ENCODE measurements at regions not wholly inside any gene's neighbourhood (a gene's known extent, or its start where the extent isn't known, plus 50 kb on each side); places are given as distances from the start of the nearest gene placed in this dataset.
"Not testable (repeated sequence)": the region's sequence is repeated elsewhere in the genome, so short reads cannot be mapped to it uniquely, and the experiment has no call there.

DNA sequence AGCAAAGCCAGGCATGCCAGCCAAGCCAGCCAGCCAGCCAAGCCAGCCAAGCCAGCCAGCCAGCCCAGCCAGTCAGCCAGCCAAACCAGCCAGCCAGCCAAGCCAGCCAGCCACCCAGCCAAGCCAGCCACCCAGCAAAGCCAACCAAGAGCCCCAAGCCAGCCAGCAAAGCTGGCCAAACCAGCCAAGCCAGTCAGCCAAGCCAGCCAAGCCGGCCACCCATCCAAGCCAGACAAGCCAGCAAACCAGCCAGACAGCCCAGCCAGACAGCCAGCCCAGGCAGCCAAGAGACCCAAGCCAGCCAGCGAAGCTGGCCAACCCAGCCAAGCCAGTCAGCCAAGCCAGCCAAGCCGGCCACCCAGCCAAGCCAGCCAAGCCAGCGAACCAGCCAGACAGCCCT is 338.3 kb upstream of the PLGLB2 start:
- DNase-seq (ENCODE audit: low read depth in 3 of 3) = not testable (repeated sequence)

DNA sequence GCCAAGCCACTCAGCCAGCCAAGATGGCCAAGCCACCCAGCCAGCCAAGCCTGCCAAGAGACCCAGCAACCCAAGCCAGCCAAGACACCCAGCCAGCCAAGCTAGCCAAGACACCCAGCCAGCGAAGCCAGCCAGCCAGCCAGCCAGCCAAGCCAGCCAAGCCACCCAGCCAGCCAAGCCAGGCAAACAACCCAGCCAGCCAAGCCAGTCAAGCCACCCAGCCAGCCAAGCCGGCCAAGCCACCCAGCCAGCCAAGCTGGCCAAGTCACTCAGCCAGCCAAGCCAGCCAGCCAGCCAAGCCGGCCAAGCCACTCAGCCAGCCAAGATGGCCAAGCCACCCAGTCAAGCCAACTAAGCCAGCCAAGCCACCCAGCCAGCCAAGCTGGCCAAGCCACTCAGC is 337.5 kb upstream of the PLGLB2 start:
- not testable (repeated sequence) for DNase-seq (ENCODE audit: low read depth in 3 of 3)

DNA sequence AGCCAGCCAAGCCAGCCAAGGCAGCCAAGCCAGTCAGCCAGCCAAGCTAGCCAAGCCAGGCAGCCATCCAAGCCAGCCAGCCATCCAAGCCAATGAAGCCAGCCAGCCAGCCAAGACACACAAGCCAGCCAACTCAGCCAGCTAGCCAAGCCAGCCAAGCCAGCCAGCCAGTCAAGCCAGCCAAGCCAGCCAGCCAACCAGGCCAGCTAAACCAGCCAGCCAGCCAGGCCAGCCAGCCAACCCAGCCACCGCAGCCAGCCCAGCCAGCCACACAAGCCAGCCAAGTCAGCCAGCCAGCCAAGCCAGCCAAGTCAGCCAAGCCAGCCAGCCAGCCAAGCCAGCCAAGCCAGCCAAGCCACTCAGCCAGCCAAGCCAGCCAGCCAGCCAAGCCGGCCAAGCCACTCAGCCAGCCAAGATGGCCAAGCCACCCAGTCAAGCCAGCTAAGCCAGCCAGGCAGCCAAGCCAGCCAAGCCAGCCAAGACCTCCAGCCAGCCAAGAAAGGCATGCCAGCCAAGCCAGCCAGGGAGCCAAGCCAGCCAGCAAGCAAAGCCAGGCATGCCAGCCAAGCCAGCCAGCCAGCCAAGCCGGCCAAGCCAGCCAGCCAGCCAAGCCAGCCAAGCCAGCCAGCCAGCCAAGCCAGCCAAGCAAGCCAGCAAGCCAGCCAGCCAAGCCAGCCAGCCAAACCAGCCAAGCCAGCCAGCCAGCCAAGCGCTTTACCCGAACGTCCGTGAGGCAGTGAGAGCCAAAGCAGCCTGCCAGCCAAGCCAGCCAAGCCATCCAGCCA is 335.7 kb upstream of the PLGLB2 start:
- DNase-seq (ENCODE audit: low read depth in 3 of 3) = not testable (repeated sequence)

DNA sequence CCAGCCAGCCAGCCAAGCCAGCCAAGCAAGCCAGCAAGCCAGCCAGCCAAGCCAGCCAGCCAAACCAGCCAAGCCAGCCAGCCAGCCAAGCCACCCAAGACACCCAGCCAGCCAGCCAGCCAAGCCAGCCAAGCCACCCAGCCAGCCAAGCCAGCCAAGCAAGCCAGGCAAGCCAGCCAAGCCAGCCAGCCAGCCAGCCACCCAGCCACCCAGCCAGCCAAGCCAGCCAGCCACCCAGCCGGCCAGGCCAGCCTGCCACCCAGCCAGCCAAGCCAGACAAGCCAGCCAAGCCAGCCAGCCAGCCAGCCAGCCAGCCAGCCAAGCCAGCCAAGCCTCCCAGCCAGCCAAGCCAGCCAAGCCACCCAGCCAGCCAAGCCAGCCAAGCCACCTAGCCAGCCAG is 333.6 kb upstream of the PLGLB2 start:
- DNase-seq (ENCODE audit: low read depth in 3 of 3) = not testable (repeated sequence)

DNA sequence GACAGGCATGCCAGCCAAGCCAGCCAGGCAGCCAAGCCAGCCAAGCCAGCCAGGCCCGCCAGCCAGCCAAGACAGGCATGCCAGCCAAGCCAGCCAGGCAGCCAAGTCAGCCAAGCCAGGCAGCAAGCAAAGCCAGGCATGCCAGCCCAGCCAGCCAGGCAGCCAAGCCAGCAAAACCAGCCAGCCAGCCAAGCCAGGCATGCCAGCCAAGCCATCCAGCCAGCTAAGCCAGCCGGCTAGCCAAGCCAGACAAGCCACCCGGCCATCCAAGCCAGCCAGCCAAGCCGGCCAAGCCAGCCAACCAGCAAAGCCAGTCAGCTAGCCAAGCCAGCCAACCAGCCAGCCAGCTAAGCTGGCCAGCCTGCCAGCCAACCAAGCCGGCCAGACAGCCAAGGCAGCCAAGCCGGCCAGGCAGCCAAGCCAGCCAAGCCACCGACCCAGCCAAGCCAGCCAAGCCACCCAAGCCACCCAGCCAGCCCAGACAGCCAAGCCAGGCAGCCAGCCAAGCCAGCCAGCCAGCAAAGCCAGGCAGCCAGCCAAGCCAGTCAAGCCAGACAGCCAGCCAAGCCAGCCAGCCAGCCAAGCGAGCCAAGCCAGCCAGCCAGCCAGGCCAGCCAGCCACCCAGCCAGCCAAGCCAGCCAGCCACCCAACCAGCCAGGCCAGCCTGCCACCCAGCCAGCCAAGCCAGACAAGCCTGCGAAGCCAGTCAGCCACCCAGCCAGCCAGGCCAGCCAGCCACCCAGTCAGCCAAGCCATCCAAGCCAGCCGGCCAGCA is 332.9 kb upstream of the PLGLB2 start:
- DNase-seq (ENCODE audit: low read depth in 3 of 3) = not testable (repeated sequence)

DNA sequence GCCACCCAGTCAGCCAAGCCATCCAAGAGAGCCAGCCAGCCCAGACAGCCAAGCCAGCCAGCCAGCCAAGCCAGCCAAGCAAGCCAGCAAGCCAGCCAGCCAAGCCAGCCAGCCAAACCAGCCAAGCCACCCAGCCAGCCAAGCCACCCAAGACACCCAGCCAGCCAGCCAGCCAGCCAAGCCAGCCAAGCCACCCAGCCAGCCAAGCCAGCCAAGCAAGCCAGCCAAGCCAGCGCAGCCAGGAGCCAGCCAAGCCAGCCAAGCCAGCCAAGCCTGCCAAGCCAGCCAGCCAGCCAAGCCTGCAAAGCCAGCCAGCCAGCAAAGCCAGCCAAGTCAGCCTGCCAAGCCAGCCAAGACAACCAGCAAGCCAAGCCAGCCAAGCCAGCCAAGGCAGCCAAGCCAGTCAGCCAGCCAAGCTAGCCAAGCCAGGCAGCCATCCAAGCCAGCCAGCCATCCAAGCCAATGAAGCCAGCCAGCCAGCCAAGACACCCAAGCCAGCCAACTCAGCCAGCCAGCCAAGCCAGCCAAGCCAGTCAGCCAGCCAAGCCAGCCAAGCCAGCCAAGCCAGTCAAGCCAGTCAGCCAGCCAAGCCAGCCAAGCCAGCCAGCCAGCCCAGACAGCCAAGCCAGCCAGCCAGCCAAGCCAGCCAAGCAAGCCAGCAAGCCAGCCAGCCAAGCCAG is 332.2 kb upstream of the PLGLB2 start:
- not testable (repeated sequence) for DNase-seq (ENCODE audit: low read depth in 3 of 3)

DNA sequence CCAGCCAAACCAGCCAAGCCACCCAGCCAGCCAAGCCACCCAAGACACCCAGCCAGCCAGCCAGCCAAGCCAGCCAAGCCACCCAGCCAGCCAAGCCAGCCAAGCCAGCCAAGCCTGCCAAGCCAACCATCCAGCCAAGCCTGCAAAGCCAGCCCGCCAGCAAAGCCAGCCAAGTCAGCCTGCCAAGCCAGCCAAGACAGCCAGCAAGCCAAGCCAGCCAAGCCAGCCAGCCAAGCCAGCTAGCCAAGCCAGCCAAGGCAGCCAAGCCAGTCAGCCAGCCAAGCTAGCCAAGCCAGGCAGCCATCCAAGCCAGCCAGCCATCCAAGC is 331.7 kb upstream of the PLGLB2 start:
- not testable (repeated sequence) for DNase-seq (ENCODE audit: low read depth in 3 of 3)

DNA sequence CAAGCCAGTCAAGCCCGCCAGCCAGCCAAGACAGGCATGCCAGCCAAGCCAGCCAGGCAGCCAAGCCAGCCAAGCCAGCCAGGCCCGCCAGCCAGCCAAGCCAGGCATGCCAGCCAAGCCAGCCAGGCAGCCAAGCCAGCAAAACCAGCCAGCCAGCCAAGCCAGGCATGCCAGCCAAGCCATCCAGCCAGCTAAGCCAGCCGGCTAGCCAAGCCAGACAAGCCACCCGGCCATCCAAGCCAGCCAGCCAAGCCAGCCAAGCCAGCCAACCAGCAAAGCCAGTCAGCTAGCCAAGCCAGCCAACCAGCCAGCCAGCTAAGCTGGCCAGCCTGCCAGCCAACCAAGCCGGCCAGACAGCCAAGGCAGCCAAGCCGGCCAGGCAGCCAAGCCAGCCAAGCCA is 330.7 kb upstream of the PLGLB2 start:
- DNase-seq (ENCODE audit: low read depth in 3 of 3) = not testable (repeated sequence)

DNA sequence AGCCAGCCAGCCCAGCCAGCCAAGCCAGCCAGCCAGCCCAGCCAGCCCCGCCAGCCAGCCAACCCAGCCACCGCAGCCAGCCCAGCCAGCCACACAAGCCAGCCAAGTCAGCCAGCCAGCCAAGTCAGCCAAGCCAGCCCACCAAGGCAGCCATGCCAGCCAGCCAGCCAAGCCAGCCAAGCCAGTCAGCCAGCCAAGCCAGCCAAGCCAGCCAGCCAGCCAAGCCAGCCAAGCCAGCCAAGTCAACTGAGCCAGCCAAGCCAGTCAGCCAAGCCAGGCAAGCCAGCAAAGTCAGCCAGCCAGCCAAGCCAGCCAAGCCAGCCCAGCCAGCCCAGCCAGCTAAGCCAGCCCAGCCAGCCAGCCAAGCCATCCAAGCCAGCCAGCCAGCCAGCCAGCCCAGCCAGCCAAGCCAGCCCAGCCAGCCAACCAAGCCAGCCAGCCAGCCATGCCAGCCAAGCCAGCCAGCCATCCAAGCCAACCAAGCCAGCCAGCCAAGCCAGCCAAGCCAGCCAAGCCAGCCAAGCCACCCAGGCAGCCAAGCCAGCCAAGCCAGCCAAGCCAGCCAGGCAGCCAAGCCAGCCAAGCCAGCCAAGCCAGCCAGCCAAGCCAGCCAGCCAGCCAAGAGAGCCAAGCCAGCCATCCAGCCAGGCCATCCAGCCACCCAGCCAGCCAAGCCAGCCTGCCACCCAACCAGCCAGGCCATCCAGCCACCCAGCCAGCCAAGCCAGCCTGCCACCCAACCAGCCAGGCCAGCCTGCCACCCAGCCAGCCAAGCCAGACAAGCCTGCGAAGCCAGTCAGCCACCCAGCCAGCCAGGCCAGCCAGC is 329.9 kb upstream of the PLGLB2 start:
- not testable (repeated sequence) for DNase-seq (ENCODE audit: low read depth in 3 of 3)

DNA sequence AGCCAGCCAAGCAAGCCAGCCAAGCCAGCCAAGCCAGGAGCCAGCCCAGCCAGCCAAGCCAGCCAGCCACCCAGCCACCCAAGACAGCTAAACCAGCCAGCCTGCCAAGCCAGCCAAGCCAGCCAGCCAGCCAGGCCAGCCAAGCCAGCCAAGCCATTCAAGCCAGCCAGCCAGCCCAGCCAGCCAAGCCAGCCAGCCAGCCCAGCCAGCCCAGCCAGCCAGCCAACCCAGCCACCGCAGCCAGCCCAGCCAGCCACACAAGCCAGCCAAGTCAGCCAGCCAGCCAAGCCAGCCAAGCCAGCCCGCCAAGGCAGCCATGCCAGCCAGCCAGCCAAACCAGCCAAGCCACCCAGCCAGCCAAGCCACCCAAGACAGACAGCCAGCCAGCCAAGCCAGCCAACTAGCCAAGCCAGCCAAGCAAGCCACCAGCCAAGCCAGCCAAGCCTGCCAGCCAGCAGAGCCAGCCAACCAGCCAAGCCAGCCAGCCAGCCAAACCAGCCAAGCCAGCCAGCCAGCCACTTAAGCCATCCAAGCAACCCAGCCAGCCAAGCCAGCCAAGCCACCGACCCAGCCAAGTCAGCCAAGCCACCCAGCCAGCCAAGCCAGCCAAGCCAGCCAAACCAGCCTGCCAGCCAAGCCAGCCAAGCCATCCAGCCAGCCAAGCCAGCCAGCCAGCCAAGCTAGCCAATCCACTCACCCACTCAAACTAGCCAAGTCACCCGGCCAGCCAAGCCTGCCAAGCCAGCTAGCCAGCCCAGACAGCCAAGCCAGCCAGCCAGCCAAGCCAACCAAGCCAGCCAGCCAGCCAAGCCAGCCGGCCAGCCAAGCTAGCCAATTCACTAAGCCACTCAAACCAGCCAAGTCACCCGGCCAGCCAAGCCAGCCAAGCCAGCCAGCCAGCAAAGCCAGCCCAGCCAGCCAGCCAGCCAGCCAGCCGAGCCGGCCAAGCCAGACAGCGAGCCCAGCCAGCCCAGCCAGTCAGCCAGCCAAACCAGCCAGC is 328.8 kb upstream of the PLGLB2 start:
- not testable (repeated sequence) for DNase-seq (ENCODE audit: low read depth in 3 of 3)

DNA sequence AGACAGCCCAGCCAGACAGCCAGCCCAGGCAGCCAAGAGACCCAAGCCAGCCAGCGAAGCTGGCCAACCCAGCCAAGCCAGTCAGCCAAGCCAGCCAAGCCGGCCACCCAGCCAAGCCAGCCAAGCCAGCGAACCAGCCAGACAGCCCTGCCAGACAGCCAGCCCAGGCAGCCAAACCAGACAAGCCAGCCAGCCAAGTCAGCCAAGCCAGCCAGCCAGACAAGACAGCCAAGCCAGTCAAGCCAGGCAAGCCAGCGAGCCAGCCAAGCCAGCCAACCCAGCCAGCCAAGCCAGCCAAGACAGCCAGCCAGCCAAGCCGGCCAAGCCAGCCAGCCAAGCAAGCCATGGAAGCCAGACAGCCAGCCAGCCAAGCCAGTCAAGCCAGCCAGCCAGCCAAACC is 327.9 kb upstream of the PLGLB2 start:
- not testable (repeated sequence) for DNase-seq (ENCODE audit: low read depth in 3 of 3)

DNA sequence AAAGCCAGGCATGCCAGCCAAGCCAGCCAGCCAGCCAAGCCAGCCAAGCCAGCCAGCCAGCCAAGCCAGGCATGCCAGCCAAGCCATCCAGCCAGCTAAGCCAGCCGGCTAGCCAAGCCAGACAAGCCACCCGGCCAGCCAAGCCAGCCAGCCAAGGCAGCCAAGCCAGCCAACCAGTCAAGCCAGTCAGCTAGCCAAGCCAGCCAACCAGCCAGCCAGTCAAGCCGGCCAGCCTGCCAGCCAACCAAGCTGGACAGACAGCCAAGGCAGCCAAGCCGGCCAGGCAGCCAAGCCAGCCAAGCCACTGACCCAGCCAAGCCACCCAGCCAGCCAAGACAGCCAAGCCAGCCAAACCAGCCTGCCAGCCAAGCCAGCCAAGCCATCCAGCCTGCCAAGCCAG is 326.9 kb upstream of the PLGLB2 start:
- DNase-seq (ENCODE audit: low read depth in 3 of 3) = not testable (repeated sequence)

DNA sequence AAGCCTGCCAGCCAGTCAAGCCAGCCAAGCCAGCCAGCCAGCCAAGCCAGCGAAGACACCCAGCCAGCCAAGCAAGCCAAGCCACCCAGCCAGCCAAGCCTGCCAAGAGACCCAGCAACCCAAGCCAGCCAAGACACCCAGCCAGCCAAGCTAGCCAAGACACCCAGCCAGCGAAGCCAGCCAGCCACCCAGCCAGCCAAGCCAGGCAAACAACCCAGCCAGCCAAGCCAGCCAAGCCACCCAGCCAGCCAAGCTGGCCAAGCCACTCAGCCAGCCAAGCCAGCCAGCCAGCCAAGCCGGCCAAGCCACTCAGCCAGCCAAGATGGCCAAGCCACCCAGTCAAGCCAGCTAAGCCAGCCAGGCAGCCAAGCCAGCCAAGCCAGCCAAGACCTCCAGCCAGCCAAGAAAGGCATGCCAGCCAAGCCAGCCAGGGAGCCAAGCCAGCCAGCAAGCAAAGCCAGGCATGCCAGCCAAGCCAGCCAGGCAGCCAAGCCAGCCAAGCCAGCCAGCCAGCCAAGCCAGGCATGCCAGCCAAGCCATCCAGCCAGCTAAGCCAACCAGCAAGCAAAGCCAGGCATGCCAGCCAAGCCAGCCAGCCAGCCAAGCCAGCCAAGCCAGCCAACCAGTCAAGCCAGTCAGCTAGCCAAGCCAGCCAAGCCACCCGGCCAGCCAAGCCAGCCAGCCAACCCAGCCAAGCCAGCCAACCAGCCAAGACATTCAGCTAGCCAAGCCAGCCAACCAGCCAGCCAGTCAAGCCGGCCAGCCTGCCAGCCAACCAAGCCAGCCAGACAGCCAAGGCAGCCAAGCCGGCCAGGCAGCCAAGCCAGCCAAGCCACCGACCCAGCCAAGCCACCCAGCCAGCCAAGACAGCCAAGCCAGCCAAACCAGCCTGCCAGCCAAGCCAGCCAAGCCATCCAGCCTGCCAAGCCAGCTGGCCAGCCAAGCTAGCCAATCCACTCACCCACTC is 323.8 kb upstream of the PLGLB2 start:
- DNase-seq (ENCODE audit: low read depth in 3 of 3) = not testable (repeated sequence)

DNA sequence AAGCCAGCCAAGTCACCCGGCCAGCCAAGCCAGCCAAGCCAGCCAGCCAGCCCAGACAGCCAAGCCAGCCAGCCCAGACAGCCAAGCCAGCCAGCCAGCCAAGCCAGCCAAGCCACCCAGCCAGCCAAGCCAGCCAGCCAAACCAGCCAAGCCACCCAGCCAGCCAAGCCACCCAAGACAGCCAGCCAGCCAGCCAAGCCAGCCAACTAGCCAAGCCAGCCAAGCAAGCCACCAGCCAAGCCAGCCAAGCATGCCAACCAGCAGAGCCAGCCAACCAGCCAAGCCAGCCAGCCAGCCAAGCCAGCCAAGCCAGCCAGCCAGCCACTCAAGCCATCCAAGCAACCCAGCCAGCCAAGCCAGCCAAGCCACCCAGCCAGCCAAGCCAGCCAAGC is 323.1 kb upstream of the PLGLB2 start:
- DNase-seq (ENCODE audit: low read depth in 3 of 3) = not testable (repeated sequence)

DNA sequence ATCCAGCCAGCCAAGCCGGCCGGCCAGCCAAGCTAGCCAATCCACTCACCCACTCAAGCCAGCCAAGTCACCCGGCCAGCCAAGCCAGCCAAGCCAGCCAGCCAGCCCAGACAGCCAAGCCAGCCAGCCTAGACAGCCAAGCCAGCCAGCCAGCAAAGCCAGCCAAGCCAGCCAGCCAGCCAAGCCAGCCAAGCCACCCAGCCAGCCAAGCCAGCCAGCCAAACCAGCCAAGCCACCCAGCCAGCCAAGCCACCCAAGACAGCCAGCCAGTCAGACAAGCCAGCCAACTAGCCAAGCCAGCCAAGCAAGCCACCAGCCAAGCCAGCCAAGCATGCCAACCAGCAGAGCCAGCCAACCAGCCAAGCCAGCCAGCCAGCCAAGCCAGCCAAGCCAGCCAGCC is 322.7 kb upstream of the PLGLB2 start:
- DNase-seq (ENCODE audit: low read depth in 3 of 3) = not testable (repeated sequence)

DNA sequence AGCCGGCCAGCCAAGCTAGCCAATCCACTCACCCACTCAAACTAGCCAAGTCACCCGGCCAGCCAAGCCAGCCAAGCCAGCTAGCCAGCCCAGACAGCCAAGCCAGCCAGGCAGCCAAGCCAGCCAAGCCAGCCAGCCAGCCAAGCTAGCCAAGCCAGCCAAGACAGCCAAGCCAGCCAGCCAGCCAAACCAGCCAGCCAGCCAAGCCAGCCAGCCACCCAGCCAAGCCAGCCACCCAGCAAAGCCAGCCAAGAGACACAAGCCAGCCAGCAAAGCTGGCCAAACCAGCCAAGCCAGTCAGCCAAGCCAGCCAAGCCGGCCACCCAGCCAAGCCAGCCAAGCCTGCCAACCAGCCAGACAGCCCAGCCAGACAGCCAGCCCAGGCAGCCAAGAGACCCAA is 322.2 kb upstream of the PLGLB2 start:
- not testable (repeated sequence) for DNase-seq (ENCODE audit: low read depth in 3 of 3)

DNA sequence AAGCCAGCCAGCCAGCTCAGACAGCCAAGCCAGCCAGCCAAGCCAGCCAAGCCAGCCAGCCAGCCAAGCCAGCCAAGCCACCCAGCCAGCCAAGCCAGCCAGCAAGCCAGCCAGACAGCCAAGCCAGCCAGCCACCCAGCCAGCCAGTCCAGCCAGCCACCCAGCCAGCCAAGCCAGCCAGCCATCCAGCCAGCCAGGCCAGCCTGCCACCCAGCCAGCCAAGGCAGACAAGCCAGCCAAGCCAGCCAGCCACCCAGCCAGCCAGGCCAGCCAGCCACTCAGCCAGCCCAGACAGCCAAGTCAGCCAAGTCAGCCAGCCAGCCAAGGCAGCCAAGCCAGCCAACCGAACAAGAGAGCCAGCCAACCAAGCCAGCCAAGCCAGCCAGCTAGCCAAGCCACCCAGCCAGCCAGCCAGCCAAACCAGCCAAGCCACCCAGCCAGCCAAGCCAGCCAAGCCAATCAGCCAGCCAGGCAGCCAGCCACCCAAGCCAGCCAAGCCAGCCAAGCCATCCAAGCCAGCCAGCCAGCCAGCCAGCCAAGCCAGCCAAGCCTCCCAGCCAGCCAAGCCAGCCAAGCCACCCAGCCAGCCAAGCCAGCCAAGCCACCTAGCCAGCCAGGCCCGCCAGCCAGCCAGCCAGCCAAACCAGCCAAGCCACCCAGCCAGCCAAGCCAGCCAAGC is 319.3 kb upstream of the PLGLB2 start:
- DNase-seq (ENCODE audit: low read depth in 3 of 3) = not testable (repeated sequence)

DNA sequence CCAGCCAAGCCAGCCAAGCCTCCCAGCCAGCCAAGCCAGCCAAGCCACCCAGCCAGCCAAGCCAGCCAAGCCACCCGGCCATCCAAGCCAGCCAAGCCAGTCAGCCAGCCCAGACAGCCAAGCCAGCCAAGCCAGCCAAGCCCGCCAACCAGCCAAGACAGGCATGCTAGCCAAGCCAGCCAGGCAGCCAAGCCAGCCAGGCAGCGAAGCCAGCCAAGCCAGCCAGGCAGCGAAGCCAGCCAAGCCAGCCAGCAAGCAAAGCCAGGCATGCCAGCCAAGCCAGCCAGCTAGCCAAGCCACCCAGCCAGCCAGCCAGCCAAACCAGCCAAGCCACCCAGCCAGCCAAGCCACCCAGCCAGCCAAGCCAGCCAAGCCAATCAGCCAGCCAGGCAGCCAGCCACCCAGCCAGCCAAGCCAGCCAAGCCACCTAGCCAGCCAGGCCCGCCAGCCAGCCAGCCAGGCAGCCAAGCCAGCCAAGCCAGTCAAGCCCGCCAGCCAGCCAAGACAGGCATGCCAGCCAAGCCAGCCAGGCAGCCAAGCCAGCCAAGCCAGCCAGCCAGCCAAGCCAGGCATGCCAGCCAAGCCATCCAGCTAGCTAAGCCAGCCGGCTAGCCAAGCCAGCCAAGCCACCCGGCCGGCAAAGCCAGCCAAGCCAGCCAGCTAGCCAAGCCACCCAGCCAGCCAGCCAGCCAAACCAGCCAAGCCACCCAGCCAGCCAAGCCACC is 318.5 kb upstream of the PLGLB2 start:
- DNase-seq (ENCODE audit: low read depth in 3 of 3) = not testable (repeated sequence)

Data from stimulated activated CD4-positive, alpha-beta T cell treated with anti-CD3 and anti-CD28 coated beads, TNF-alpha, amount 100 ng/mL, for 24 hours (primary cell).